ENCODE measurements at regions not wholly inside any gene's neighbourhood (a gene's known extent, or its start where the extent isn't known, plus 50 kb on each side); places are given as distances from the start of the nearest gene placed in this dataset.

DNA sequence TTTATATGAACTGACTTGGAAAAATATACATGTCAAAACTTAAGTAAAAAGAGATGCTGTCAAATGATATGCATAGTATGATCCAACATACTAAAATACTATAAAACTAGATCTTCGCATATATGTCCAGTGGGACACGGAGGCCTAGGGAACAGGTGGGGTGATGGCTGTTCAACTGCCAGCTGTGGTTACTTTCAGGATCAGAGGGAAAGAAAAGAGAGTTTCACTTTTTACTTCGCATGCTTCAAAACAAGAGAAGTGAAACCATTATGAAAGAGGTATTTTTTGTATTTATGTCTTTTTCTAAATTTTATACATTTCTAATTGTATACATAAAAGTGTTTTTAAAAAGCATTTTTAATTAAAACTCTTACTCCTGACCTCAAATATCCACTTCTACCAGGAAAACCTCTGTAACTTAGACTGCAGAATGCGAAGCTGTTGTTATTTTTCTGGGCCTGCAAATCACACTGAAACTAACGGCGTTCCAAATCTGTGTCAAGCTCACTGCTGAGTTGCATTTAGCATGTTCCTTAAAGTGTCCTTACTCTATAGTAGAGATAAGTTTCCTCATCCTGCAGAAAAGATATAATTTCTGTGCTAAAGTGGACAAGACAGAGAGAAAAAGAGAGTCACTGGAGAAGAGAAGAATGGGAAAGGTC is 97.8 kb upstream of the SLC35G4 start:
- BruUV-seq (replicated peaks): no TSS peak
- TF ChIP-seq, protein P1, sequence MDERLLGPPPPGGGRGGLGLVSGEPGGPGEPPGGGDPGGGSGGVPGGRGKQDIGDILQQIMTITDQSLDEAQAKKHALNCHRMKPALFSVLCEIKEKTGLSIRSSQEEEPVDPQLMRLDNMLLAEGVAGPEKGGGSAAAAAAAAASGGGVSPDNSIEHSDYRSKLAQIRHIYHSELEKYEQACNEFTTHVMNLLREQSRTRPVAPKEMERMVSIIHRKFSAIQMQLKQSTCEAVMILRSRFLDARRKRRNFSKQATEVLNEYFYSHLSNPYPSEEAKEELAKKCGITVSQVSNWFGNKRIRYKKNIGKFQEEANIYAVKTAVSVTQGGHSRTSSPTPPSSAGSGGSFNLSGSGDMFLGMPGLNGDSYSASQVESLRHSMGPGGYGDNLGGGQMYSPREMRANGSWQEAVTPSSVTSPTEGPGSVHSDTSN (CRISPR knock-in tag; IDR thresholded peaks at IDR 0.05; ENCODE audit: low read depth): no peak
- TF ChIP-seq, protein P1 (tag; conservative IDR thresholded peaks at IDR 0.05; ENCODE audit: low read depth): no peak
- TF ChIP-seq STAT5B (CRISPR knock-in tag; IDR thresholded peaks at IDR 0.05) (no peak), ZBTB17 (CRISPR knock-in tag; IDR thresholded peaks at IDR 0.05) (no peak), KDM5B (IDR thresholded peaks at IDR 0.05; ENCODE audit: insufficient replicate concordance, low read depth, low read length) (no peak), ZNF239 (CRISPR knock-in tag; IDR thresholded peaks at IDR 0.05) (no peak), PKNOX1 (IDR thresholded peaks at IDR 0.05) (no peak), NCOR1 (IDR thresholded peaks at IDR 0.05) (no peak), GABPB1 (CRISPR knock-in tag; IDR thresholded peaks at IDR 0.05) (no peak), FOXP1 (CRISPR knock-in tag; IDR thresholded peaks at IDR 0.05) (no peak), ZNF133 (CRISPR knock-in tag; IDR thresholded peaks at IDR 0.05) (no peak), TRIM25 (IDR thresholded peaks at IDR 0.05; ENCODE audit: borderline replicate concordance) (no peak), ELF2 (CRISPR knock-in tag; IDR thresholded peaks at IDR 0.05) (no peak), ZNF586 (CRISPR knock-in tag; conservative IDR thresholded peaks at IDR 0.05) (no peak)
- TF ChIP-seq, protein P2, sequence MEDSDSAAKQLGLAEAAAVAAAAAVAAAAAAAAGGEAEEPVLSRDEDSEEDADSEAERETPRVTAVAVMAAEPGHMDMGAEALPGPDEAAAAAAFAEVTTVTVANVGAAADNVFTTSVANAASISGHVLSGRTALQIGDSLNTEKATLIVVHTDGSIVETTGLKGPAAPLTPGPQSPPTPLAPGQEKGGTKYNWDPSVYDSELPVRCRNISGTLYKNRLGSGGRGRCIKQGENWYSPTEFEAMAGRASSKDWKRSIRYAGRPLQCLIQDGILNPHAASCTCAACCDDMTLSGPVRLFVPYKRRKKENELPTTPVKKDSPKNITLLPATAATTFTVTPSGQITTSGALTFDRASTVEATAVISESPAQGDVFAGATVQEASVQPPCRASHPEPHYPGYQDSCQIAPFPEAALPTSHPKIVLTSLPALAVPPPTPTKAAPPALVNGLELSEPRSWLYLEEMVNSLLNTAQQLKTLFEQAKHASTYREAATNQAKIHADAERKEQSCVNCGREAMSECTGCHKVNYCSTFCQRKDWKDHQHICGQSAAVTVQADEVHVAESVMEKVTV (CRISPR knock-in tag; IDR thresholded peaks at IDR 0.05): no peak
- TF ChIP-seq, protein P3, sequence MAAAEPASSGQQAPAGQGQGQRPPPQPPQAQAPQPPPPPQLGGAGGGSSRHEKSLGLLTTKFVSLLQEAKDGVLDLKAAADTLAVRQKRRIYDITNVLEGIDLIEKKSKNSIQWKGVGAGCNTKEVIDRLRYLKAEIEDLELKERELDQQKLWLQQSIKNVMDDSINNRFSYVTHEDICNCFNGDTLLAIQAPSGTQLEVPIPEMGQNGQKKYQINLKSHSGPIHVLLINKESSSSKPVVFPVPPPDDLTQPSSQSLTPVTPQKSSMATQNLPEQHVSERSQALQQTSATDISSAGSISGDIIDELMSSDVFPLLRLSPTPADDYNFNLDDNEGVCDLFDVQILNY (CRISPR knock-in tag; IDR thresholded peaks at IDR 0.05): no peak

More for the DNA sequence above, 97.8 kb upstream of the SLC35G4 start:
- Histone ChIP-seq H3K27ac (ENCODE audit: extremely low read depth, low read depth, low read length) (no peak overlapping the region), H3K4me3 (no peak overlapping the region), H3K79me2 (ENCODE audit: control insufficient read depth, insufficient read depth, low read length) (no peaks in the 10 kb centered on the region), H3K9me3 (replicated peaks; ENCODE audit: control insufficient read depth, insufficient read depth, low read depth, low read length) (no peaks in the 10 kb centered on the region), H3K9ac (ENCODE audit: insufficient read depth in 1 of 2, low read depth in 2 of 2, low read length in 2 of 2) (no peak overlapping the region), H2AFZ (ENCODE audit: low read depth, low read length) (no peak overlapping the region), H3K4me2 (ENCODE audit: insufficient read depth, low read length) (no peak overlapping the region), H4K20me1 (replicated peaks; ENCODE audit: control insufficient read depth, insufficient read depth, low read length) (no peaks in the 10 kb centered on the region), H3K9me1 (ENCODE audit: control insufficient read depth, insufficient read depth, low read length) (no peaks in the 10 kb centered on the region), H3K27me3 (ENCODE audit: control insufficient read depth in 2 of 2, insufficient read depth in 2 of 2, low read length in 2 of 2) (peaks cover 0 to under 1% of the 10 kb centered on the region in 2 experiments; a peak in 1 of 5 replicates), H3K4me1 (replicated peaks in 1 of 2; ENCODE audit: control insufficient read depth in 2 of 2, insufficient read depth in 2 of 2, low read length in 2 of 2) (no peaks in the 10 kb centered on the region), H3K36me3 (ENCODE audit: control insufficient read depth, insufficient read depth, low read length) (no peaks in the 10 kb centered on the region)
- in situ Hi-C loops (cut with MboI) (no loop called here), intact Hi-C loops (cut with micrococcal nuclease) (no loop called here)
- ATAC-seq (no peak), DNase-seq (ENCODE audit: extremely low read depth in 1 of 4, low spot score in 3 of 4) (no peak), FAIRE-seq (no peak)
- ChIA-PET POLR2A (no interaction called here), CTCF (ENCODE audit: low intra/inter-chr PET ratio) (no interaction called here)
- WGBS (ENCODE audit: insufficient coverage, low coverage, missing lambda C conversion rate): 2% methylated on average over 6 of the region's 6 CpGs

Data from K562 (cell line).